ENCODE measurements at regions not wholly inside any gene's neighbourhood (a gene's known extent, or its start where the extent isn't known, plus 50 kb on each side); places are given as distances from the start of the nearest gene placed in this dataset.
"Not testable (repeated sequence)": the region's sequence is repeated elsewhere in the genome, so short reads cannot be mapped to it uniquely, and the experiment has no call there.

DNA sequence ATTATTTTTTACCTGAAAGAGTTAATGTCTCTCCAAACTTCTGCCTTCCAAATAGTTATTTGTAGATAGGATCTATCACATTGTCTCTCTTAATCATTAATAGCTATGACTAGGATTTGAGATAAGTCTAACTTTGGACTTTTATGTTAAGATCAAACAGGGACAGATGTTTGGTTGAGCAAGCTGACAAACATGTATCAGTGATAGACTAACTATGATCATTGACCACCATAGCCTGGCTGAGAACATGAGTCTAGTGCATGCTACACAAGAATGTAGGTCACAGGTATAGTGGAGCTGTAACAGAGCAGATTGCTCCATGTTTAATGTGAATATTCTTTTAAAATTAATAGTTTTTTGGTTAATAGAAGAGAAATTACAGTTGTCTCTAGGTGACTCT is 52.0 kb downstream of the SYT15B start:
- H3K4me3 ChIP-seq (ENCODE audit: low read depth, low read length); H3K27ac ChIP-seq (ENCODE audit: low read depth, low read length); H3K27me3 ChIP-seq (ENCODE audit: control insufficient read depth, insufficient read depth, low read length); H3K36me3 ChIP-seq (ENCODE audit: control insufficient read depth, insufficient read depth, low read length); H3K4me1 ChIP-seq (ENCODE audit: control insufficient read depth, insufficient read depth, low read length); DNase-seq (ENCODE audit: low read depth in 4 of 6, low spot score in 6 of 6); H3K9me3 ChIP-seq (ENCODE audit: control insufficient read depth, insufficient read depth, low read length): not testable (repeated sequence)

DNA sequence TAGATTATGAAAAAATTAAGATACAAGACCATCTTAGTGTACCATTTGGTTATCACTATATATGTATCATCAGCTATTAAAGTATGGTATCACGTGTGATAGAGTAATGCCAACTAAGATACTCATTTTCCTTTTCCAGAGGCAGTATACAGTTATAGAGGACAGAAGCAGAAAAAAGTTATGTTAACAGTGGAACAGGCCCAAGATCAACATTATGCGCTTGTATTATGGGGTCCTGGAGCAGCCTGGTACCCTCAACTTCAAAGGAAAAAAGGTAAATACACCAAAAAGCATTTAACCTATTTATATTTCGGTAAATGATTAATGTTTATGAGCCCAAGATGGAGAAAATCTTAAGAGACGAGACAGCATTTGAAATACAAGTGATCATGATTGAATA is 52.9 kb downstream of the SYT15B start:
- H3K27ac ChIP-seq (ENCODE audit: low read depth, low read length); H3K4me1 ChIP-seq (ENCODE audit: control insufficient read depth, insufficient read depth, low read length); H3K9me3 ChIP-seq (ENCODE audit: control insufficient read depth, insufficient read depth, low read length); H3K4me3 ChIP-seq (ENCODE audit: low read depth, low read length); H3K27me3 ChIP-seq (ENCODE audit: control insufficient read depth, insufficient read depth, low read length); DNase-seq (ENCODE audit: low read depth in 4 of 6, low spot score in 6 of 6); H3K36me3 ChIP-seq (ENCODE audit: control insufficient read depth, insufficient read depth, low read length): not testable (repeated sequence)
- no CpG with 5 or more reads among the region's 4 CpGs for WGBS (ENCODE audit: insufficient coverage)

DNA sequence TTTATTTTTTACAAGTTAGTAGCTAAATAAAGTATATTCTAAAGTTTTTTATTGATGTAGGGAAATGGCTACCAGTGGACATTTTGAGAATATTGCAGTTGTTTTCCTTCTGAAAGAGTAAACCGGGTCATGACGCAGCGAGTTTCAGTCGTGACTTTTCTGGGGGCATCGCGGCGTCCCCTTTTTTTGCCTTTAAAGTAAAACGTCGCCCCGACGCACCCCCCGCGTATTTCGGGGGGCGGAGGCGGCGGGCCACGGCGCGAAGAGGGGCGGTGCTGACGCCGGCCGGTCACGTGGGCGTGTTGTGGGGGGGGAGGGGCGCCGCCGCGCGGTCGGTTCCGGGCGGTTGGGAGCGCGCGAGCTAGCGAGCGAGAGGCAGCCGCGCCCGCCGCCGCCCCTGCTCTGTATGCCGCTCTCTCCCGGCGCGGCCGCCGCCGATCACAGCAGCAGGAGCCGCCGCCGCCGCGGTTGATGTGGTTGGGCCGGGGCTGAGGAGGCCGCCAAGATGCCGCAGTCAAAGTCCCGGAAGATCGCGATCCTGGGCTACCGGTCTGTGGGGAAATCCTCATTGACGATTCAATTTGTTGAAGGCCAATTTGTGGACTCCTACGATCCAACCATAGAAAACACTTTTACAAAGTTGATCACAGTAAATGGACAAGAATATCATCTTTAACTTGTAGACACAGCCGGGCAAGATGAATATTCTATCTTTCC is 57.5 kb downstream of the SYT15B start:
- not testable (repeated sequence) for H3K4me1 ChIP-seq (ENCODE audit: control insufficient read depth, insufficient read depth, low read length); H3K27me3 ChIP-seq (ENCODE audit: control insufficient read depth, insufficient read depth, low read length); H3K36me3 ChIP-seq (ENCODE audit: control insufficient read depth, insufficient read depth, low read length); H3K9me3 ChIP-seq (ENCODE audit: control insufficient read depth, insufficient read depth, low read length); H3K27ac ChIP-seq (ENCODE audit: low read depth, low read length)
- H3K4me3 ChIP-seq (ENCODE audit: low read depth, low read length): peak overlapping the region; percentile 38
- peak in 4 of 6 donors; percentile 1 to 16 (median 10) for DNase-seq (ENCODE audit: low read depth in 4 of 6, low spot score in 6 of 6)
- whole genome bisulfite sequencing (ENCODE audit: insufficient coverage): no CpG with 5 or more reads among the region's 66 CpGs

DNA sequence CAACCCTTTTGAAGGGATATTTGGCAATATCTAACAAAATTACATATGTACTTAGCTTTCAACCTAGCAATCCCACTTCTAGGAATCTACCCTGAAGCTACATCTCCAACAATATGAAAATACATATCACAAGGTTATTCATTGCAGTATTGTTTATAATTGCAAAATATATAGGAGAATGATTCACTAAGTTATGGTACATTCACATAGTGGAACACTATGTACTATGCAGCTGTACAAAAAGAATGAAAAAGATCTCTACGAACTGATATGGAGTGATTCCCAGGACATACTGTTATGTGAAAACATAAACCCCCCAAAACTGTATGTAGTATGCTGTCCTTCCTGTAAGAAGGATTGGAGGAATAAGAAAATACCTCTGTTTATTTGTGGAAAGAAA is 62.1 kb downstream of the SYT15B start:
- H3K27me3 ChIP-seq (ENCODE audit: control insufficient read depth, insufficient read depth, low read length); H3K4me1 ChIP-seq (ENCODE audit: control insufficient read depth, insufficient read depth, low read length); DNase-seq (ENCODE audit: low read depth in 4 of 6, low spot score in 6 of 6); H3K4me3 ChIP-seq (ENCODE audit: low read depth, low read length); H3K9me3 ChIP-seq (ENCODE audit: control insufficient read depth, insufficient read depth, low read length); H3K36me3 ChIP-seq (ENCODE audit: control insufficient read depth, insufficient read depth, low read length); H3K27ac ChIP-seq (ENCODE audit: low read depth, low read length): not testable (repeated sequence)
- no CpG with 5 or more reads among the region's 1 CpG for WGBS (ENCODE audit: insufficient coverage)

DNA sequence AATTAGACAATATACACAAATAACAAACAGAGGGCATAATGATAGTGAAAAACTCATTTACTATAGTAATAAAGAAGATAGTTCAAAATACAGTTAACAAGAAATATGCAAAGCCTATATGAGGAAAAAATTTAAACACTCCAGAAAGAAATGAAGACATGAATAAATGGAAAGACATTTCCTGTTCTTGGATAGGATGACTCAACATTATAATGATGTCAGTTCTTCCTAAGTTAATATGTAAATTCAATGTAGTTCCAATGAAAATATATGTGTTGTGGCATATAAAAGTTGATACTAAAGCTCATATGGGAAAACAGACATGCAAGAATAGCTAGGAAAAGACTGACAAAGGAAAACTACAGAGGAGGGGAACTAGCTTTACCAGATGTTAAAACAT is 63.5 kb downstream of the SYT15B start:
- not testable (repeated sequence) for H3K4me3 ChIP-seq (ENCODE audit: low read depth, low read length); H3K9me3 ChIP-seq (ENCODE audit: control insufficient read depth, insufficient read depth, low read length); H3K27ac ChIP-seq (ENCODE audit: low read depth, low read length); H3K4me1 ChIP-seq (ENCODE audit: control insufficient read depth, insufficient read depth, low read length); H3K36me3 ChIP-seq (ENCODE audit: control insufficient read depth, insufficient read depth, low read length); DNase-seq (ENCODE audit: low read depth in 4 of 6, low spot score in 6 of 6); H3K27me3 ChIP-seq (ENCODE audit: control insufficient read depth, insufficient read depth, low read length)

DNA sequence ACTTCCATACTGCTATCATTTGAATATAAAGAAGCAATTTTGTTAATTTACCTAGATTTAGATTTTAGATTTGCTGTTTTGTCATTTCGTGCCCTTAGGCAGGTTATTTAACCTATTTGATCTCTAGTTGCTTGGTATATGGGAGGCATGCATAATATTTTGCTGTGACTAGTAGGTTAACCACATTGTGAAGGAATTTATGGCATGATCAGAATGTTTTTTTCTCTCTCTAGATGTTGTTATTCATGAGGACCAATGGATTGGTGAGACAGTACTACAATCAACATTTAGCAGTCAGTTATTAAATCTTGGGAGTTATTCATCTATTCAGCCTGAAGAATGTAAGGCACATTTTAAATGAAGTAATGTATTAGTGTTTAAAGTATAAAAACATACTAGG is 67.2 kb downstream of the SYT15B start:
- H3K4me3 ChIP-seq (ENCODE audit: low read depth, low read length); H3K9me3 ChIP-seq (ENCODE audit: control insufficient read depth, insufficient read depth, low read length); H3K4me1 ChIP-seq (ENCODE audit: control insufficient read depth, insufficient read depth, low read length); DNase-seq (ENCODE audit: low read depth in 4 of 6, low spot score in 6 of 6); H3K36me3 ChIP-seq (ENCODE audit: control insufficient read depth, insufficient read depth, low read length); H3K27me3 ChIP-seq (ENCODE audit: control insufficient read depth, insufficient read depth, low read length); H3K27ac ChIP-seq (ENCODE audit: low read depth, low read length): not testable (repeated sequence)
- WGBS (ENCODE audit: insufficient coverage): no CpG with 5 or more reads among the region's 1 CpG

- H3K27ac ChIP-seq (ENCODE audit: low read depth, low read length); H3K4me3 ChIP-seq (ENCODE audit: low read depth, low read length); DNase-seq (ENCODE audit: low read depth in 4 of 6, low spot score in 6 of 6); H3K36me3 ChIP-seq (ENCODE audit: control insufficient read depth, insufficient read depth, low read length); H3K9me3 ChIP-seq (ENCODE audit: control insufficient read depth, insufficient read depth, low read length); H3K27me3 ChIP-seq (ENCODE audit: control insufficient read depth, insufficient read depth, low read length); H3K4me1 ChIP-seq (ENCODE audit: control insufficient read depth, insufficient read depth, low read length): not testable (repeated sequence)
- WGBS (ENCODE audit: insufficient coverage): no CpG with 5 or more reads among the region's 3 CpGs
These were observed 68.2 kb downstream of the SYT15B start for GRCh38 chr10:47695149-47695548.

- H3K27me3 ChIP-seq (ENCODE audit: control insufficient read depth, insufficient read depth, low read length); H3K4me1 ChIP-seq (ENCODE audit: control insufficient read depth, insufficient read depth, low read length); DNase-seq (ENCODE audit: low read depth in 4 of 6, low spot score in 6 of 6); H3K27ac ChIP-seq (ENCODE audit: low read depth, low read length); H3K9me3 ChIP-seq (ENCODE audit: control insufficient read depth, insufficient read depth, low read length); H3K36me3 ChIP-seq (ENCODE audit: control insufficient read depth, insufficient read depth, low read length); H3K4me3 ChIP-seq (ENCODE audit: low read depth, low read length): not testable (repeated sequence)
- no CpG with 5 or more reads among the region's 6 CpGs for WGBS (ENCODE audit: insufficient coverage)
These were observed 73.1 kb downstream of the SYT15B start for GRCh38 chr10:47690304-47690703.

DNA sequence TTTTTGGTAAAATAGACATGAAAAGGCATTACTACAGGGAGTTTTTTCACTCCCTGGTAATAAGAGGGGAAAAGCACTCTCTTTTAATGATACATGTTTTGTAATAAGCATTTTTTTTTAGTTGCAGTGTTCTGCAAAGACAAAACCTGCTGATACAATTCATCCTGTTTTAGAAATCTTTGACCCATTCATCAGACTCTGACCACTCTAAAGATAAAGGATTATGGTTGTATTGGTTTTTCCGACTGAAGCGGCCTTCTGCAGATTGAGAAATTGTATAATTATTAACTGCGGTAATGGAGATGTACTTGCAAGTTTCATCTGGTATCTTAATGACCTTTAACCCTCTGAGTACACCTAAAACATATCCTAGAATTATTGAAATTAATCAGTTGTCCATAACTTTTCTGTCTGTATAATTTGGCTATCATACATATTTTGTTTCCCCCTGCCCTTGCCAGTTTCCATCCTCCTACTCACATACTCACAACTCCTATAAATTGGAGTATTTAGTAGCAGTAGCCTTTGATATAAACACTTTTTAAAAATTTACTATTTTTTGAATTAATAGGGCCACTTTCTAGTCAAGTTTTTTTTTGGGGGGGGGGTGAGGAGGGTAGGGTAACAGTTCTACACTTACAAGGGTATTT is 79.4 kb downstream of the SYT15B start:
- WGBS (ENCODE audit: insufficient coverage): no CpG with 5 or more reads among the region's 3 CpGs
- H3K27ac ChIP-seq (ENCODE audit: low read depth, low read length): not testable (repeated sequence)

GRCh38 chr10:47681638-47681990 is 81.8 kb downstream of the SYT15B start:
- no CpG with 5 or more reads among the region's 6 CpGs for WGBS (ENCODE audit: insufficient coverage)
- not testable (repeated sequence) for H3K4me1 ChIP-seq (ENCODE audit: control insufficient read depth, insufficient read depth, low read length); H3K9me3 ChIP-seq (ENCODE audit: control insufficient read depth, insufficient read depth, low read length); H3K4me3 ChIP-seq (ENCODE audit: low read depth, low read length); H3K27me3 ChIP-seq (ENCODE audit: control insufficient read depth, insufficient read depth, low read length); DNase-seq (ENCODE audit: low read depth in 4 of 6, low spot score in 6 of 6); H3K27ac ChIP-seq (ENCODE audit: low read depth, low read length); H3K36me3 ChIP-seq (ENCODE audit: control insufficient read depth, insufficient read depth, low read length)

More for the DNA sequence above, 79.4 kb downstream of the SYT15B start:
- not testable (repeated sequence) for H3K4me3 ChIP-seq (ENCODE audit: low read depth, low read length); H3K4me1 ChIP-seq (ENCODE audit: control insufficient read depth, insufficient read depth, low read length); H3K27me3 ChIP-seq (ENCODE audit: control insufficient read depth, insufficient read depth, low read length); H3K9me3 ChIP-seq (ENCODE audit: control insufficient read depth, insufficient read depth, low read length); H3K36me3 ChIP-seq (ENCODE audit: control insufficient read depth, insufficient read depth, low read length); DNase-seq (ENCODE audit: low read depth in 4 of 6, low spot score in 6 of 6)
